Pulmonary artery endothelial cell (primary cell): ENCODE measurements at regions not wholly inside any gene's neighbourhood (a gene's known extent, or its start where the extent isn't known, plus 50 kb on each side); places are given as distances from the start of the nearest gene placed in this dataset.
"Not testable (repeated sequence)": the region's sequence is repeated elsewhere in the genome, so short reads cannot be mapped to it uniquely, and the experiment has no call there.

Experiments used
- DNase-seq: peaks from one replicate; pipeline ENCODE4 v3.0.0-alpha.2; 2011; ENCODE audit warnings: low read depth, low spot score

DNA sequence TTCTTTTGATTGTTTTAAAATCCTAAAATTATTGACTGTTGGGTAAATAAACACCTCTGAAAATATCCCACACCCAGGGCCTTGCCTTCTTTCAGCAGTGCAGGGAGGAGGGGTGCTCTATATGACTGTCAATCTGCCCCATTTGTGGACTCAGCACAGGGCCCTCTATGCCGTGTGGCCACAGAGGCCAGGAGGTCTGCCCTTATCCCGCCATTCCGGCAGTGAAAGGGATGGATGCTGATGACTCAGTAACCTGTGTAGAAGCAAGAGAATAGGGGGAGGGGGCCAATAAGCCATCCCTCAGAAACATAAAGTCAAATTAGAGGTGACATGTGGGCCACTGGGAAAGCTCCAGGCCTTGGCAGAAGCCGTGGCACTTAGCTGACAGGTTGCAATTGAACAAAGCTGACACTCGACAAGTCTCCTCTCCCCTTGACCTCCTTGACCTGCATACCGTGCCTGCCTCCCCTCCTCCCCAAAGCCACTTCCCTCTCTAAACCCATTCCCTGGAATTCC is 281.4 kb upstream of the DYNLRB2 start:
- DNase-seq = no peak

DNA sequence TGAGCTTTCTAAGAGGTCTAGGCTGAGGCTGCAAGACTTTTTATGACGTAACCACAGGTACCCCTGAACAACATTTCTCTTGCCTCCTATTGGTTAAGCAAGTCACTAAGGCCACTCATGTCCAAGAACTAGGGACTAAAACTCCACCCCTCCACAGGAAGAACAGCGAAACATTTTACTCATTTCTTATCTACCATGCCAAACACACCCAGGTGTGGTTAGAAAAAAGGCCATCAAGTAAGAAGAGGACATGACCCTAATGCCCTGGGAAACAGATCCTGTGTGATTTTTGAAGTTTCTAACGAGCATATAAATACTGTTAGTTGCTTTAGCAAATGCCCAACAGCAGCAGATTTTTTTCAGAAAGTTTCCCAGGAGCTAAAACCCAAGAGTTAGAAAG is 282.4 kb upstream of the DYNLRB2 start:
- DNase-seq = no peak

DNA sequence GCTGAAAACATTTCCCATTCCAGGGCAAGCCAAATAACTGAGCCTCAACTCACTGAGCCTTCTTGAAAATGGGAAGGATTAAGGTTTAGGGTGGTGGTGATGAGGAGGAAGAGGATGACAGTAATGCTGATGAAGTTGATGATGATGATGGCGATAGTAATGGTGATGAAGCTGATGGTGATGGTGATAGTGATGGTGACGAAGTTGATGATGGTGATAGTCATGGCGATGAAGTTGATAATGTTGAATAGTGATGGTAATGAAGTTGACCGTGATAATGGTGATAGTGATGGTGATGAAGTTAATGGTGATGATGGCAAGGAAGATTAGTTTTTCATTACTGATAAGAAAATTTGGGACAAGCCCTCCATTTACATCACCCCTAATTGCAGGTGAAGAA is 285.8 kb upstream of the DYNLRB2 start:
- no peak for DNase-seq

DNA sequence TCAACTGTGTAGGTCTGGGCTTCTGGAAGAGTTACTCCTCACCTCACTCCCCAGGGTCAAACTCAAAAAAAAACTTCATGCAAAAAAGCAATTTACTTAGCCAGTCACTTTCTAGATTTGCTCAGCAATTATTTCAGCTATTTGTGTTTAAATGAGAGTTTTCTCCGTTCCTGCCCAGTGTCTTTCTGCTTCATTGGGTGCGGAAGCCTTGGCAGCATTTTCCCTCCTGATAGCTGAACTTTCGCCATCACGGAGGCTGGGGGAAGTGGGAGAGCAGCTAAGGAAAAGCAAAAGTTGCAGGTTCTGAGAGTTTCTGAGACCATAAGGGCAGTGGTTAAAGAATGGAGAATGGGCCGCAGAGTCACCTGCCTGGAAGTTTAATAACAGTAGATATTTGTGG is 287.1 kb upstream of the DYNLRB2 start:
- DNase-seq = no peak

DNA sequence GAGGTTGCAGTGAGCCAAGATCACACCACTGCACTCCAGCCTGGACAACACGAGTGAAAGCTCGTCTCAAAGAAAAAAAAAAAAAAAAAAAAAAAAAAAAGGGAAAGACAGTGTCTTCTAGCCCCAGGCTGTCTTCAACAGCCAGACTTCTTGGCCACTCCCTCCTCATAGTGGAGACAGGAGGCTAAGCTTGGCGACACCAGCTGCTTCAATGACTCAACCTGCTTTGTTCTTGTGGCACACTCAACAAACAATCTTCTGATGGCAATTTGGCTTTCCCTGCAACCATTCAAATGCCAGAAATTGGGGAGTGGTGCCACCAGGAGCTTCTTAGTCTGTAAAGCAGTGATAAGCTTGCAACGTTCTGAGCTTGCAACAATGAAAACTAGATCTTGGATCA is 290.4 kb upstream of the DYNLRB2 start:
- DNase-seq = no peak

DNA sequence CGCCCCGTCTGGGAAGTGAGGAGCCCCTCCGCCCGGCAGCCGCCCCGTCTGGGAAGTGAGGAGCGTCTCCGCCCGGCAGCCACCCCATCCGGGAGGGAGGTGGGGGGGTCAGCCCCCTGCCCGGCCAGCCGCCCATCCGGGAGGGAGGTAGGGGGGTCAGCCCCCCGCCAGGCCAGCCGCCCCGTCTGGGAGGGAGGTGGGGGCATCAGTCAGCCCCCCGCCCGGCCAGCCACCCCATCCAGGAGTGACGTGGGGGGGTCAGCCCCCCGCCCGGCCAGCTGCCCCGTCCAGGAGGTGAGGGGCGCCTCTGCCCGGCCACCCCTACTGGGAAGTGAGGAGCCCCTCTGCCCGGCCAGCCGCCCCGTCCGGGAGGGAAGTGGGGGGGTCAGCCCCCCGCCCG is 297.5 kb upstream of the DYNLRB2 start:
- DNase-seq = not testable (repeated sequence)

DNA sequence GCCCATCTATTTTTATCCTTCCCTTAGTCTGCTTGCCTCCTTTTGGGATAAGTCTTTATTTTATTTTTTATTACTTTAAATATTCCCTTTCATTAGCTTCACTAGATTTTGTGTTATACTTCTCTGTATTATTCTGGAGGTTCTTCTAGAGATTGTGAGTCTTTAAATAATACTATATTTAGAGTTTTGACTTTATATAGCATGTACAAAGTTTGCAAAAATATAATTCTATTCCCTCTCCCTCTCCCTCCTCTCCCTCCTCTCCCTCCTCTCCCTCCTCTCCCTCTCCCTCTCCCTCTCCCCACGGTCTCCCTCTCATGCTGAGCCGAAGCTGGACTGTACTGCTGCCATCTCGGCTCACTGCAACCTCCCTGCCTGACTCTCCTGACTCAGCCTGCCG is 298.5 kb upstream of the DYNLRB2 start:
- DNase-seq = not testable (repeated sequence)

DNA sequence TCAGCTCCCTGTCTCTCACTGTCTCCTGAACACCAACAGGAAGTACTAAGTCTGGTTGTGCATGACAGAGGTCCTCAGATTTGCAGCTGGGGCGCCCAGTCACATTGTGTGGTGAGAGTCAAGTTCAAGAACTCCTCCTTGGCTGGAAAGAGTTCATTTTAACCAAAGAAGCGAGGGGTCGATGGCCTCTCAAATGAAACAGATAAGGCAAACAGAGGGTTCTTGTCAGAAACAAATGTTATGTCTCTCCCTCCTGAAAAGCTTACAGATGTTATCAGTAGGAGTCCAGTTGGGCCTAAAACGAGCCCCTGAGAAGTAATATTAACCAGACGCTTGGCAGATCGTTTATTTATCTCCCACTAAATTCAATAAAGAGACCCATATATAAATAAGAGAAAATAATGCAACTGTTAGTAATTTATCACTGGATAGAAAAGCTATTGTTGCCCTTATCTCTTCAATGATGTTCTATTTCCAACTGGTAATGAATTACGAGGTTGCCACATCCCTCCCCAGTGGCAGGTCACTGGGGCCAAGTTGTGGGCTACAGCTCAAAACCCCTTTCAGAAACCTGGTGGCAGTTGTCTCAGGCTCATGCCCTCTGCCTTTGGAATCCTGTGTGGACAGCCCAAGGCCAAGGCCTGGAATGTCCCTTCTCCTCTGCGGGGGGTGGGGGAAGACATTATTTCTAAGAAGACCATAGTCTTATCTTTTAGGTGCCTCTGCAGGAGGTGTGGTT is 307.5 kb upstream of the DYNLRB2 start:
- DNase-seq = no peak

DNA sequence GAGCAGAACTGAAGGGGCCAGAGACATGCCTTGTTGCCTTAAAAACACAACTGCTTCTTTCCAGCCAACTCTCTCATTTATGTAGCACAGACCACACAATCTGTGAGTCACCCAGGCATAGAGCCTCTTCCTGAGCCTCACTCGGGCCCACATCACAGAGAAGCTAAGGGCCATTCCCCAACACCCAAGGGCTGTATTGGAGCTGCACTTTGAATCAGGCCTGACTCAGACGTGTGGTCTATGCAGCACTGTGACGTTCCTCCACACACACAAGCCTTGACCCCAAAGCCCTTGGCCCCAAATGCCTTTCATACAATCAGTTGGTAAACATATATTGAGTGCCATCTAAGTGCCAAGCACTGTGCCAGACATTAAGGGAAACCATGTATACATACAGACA is 308.9 kb upstream of the DYNLRB2 start:
- DNase-seq = no peak

DNA sequence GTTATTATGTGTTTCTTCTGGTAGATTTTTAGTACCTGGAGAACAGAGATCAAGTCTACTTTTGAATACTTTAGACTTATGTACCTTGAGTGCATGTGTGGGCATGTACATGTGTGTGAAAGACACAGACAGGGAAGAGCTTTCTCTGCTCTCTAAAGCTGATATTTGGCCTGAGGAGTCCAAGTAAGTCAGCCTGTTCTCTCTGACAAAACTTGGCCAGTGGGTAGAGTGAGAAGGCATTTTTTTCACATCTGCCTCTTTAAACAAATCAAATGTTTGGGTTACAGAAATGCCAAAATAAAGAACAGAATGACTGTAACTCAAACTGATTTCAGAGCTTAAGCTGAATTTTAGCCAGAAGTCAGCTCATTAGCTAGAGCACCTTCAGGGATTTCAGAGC is 309.7 kb upstream of the DYNLRB2 start:
- DNase-seq = no peak

DNA sequence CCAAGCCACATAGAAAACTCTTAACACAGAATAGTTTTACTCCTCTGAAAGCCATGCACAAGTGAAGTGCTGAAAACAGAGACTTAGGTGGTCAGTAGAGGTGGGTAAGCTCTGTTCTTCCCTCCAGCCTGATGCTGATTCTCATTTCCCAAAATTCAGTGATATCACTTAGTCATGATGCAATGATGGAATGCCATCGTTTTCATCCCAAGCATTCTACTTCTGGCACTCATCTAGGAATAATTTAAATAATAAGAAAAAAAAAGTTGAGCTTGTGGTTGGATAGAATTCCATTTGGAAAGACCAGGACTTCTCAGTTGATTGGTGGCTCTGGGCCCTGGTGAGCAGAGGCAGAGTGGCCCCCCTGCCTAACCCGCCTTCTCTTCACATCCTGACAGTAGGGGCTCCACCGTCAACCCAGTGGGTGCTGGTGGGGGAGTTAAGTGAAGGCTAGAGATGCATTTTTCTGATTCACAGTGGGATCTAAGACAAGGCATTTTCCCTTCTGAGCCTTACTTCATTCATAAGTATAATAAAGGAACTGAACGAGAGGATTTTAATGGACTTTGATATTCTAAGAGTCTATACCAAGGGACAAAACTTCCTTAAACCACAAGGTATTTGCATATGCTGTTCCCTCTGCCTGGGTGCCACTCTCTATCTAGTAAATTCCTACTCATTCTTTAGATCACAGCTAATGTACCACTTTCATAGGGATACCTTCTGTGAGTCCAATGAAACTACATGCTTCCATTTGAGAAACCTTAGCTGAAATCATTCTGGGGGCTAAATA is 310.3 kb upstream of the DYNLRB2 start:
- DNase-seq = no peak

DNA sequence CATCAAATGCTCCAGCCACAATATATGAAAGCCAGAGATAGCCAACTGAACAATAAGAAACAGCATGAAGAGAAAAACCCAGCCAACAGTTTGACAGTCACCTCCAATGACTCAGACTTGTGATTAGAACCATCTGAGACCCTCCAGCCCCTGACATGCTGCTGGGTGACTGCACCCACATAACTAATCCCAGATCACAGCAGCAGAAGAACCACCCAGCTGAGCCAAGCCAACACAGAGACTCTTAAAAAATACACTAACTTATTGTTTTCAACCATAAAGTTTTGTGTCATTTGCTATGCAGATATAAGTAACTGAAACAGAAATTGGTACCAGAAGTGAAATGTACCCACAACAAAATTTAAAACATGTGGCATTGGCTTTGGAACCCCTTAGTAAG is 314.3 kb upstream of the DYNLRB2 start:
- DNase-seq = no peak

DNA sequence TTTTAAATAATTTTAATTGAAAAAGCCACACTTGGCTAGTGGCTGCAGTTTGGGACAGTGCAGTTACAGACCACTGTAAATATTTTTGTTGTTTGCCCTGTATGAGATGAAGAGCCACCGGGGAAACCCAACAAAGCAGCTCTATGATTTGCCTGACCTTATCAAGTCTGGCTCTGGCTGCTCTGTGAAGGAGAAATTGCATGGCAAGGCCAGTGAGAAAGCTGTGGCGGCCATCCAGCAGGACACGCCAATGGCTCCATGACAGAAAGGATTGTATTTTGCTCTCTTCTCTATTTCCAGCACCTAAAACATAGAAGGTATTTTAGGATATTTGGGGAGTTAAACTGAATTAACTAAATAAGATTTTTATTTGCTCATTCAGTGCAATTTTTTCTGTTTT is 330.0 kb upstream of the DYNLRB2 start:
- DNase-seq = no peak

DNA sequence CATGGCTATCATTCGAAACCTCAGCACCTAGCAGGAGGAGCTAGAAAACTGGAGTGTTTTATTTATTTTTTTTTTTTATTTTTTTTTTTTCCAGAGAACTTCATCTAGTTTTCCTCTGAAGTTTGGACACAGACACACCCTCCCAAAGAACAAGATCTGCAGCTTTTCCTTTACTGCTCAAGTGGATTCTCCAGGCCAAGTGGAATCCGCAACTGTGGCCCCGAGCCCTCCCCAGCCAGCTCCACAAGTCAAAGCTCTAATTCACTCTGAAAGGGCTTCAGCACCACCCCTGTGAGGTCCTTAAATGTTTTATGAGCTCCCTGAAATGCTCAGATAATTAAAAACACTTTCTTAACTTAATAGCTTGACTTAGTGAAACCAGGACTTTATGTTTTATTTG is 332.1 kb upstream of the DYNLRB2 start:
- DNase-seq = no peak

DNA sequence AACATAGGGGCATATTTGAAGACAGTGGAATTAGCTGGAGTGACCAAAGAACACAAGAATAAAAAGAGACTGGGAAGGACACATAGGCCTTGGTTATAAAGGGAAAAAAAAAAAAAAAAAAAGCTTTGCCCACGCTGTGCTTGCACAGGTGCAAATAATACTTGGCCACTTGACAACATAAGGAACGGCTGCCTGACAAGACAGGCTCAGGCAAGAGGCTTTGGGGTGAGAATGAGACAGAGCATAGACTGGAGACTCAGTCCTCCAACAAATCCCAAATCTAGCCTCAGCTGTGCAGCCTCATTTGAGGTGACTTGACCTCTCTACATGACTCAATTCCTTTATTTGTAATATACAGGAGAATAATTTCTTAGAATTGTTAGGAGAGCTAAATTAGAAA is 332.8 kb upstream of the DYNLRB2 start:
- no peak for DNase-seq

DNA sequence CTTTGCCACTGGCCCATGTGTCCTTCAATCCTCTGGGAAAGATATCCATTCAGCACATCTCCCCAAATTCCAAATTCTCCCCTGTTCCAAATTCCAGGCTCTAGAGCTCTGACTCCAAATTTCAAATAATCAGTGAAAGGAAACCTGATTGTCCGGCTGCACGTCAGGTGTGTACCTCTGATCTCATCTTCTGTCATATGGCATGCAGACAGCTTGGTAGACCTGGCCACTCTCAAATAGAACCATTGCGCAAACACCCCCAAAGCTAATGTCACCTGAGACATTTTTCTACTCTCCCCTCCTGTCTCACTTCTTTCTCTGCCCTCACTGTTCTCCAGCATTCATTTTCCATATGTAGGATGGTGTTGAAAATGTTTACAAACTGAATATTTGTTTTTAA is 337.0 kb upstream of the DYNLRB2 start:
- no peak for DNase-seq

DNA sequence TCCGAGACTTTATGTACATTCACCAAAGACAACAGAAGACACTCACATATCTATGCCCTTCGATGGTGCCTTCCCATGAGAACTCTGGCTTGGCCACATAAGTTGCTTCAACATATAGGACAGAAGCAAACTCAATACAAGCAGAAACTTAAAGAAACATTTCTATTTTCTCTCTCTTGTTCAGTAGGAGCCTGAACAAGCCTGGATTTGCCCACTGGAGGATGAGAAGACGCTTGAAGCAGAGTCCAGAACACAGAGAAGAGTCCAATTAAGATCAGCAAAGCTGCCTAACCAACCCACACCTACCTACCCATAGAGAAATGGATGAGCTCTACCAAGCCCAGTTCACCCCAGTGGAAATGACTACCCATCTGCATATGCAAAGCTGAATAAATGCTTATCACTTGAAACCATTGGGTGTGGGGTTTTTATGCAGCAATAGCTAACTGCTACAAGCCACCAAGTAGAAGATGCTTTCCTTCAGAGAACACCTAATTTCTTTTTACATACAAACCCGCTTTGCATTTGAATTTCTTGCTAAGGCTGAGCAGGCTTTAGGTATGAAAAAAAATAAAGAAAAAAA is 337.9 kb upstream of the DYNLRB2 start:
- no peak for DNase-seq

DNA sequence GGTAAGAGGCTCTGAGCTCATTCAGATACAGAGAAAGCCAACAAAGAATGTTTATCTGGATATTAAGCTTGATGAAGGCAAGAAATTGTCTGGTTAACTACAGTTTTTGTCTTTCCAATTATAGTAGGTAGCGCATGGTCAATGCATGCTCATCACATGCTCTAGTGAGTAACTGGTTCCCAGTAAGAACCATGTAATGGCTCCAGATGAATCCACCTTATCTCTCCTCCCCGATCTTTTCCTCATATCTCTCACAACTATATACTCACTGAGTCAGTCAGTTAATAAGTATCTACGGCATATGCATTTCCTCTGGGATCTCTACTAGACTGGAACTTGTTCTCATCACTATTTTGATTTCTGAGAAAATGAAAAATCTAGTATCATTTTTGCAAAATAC is 340.7 kb upstream of the DYNLRB2 start:
- DNase-seq = no peak

DNA sequence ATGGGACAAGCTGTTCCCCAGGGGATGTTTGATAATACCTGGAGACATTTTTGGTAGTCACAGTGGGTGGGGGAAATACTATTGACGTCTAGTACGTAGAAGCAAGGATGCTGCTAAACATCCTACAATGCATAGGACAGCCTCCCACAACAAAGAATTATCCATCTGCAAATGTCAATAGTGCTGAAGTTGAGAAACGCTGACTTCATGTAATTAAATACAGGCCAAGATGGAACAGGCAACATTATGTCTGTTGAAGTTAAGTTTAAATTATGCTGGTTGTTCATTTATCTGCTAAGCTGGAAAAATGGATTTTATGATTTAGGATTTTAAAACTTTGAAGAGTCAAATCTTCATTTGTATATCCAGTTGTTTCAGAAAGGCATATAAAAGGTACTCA is 341.2 kb upstream of the DYNLRB2 start:
- DNase-seq = no peak

DNA sequence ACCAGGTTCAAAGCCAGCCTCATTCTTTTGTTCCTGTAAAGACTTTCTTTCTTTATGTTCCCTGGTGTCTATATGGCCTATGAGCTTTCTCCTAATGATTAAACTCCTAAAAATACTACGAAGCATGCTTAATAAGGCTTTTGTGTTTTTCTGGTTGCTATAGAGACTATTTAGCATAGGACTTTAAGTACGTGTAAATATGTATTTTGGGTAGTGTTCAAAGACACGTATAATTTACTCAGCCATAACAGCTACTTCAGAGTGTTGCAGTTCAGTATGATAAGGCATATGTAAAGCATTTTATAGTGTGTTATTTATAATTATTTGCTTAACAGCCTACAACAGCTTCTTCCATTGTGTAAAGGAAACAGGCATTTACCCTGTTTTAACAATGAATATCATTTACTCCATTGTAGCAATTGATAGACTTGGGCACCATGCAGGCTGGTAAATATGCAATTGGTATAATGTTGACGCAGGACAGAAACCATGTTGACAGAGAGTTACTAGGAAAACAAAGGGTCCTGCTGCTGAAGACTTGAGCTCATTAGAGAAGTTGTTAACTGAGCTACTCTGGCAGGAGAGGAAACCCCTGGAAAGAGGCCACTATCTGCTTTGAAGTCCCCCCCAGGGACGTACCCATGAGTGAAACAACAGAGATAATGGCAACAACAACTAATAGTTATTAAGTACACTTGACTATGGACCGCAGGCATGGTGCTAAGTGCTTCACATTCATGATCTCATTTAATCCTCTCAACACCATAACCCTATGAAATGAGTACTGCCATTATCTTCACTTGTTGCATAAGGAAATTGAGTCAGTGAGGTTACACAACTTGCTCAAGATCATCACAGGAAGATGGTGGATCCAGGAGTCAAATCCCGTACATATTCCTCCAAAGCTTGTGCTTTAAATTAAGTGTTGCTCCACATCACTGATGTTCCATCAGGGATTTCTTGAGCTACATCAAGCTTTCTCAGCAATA is 342.2 kb upstream of the DYNLRB2 start:
- DNase-seq = no peak

DNA sequence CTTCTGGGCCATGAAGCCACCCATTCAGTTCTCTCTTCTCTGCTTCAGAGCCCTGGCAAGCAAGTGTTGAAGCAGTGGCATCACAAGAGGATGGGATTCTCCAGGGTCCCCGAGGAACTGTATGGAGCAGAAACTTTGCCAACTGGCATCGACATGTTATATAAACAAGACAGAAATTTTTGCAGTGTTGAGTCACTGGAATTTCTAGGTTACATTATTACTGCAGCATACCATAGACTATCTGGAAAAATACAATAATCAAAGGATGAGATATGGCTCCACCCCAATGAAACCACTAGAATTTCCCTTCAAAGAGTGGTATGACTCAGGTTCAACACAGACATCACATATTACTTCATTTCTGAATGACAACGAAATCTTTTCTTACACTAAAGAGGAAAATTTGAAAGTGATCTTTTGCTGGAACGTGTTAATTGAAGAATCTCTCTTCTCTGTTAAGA is 343.0 kb upstream of the DYNLRB2 start:
- DNase-seq = peak; percentile 67
